ENCODE measurements at regions not wholly inside any gene's neighbourhood (a gene's known extent, or its start where the extent isn't known, plus 50 kb on each side); places are given as distances from the start of the nearest gene placed in this dataset.

DNA sequence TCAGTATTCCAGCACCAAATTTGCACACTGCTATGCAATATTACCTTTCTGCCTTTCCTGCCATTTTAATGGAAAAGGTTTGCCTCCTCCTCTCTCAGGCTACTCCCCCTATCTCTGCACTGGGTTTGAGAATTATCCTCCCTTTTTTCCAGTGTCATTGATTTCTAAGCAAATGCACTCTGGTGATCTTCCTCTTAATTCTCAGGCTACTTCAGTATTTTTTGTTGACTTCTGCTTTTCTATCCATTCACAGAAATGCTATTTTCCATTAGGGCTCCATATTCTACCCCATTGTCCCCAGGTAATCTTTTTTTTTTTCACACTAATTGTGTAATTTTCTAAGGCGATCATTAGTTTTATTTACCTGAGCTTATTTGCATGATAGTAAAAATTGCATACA lies 144.0 kb downstream of the GJA1 start:
- Mint-ChIP-seq H3K27ac (no peak overlapping the region), H3K4me1 (peaks cover 4% of the 10 kb centered on the region), H3K36me3 (no peaks in the 10 kb centered on the region), H3K4me3 (no peak overlapping the region), H3K9me3 (no peaks in the 10 kb centered on the region), H3K27me3 (ENCODE audit: insufficient read depth, low read depth) (peaks cover under 1% of the 10 kb centered on the region)
- H3K4me2 ChIP-seq: no peak overlapping the region
- DNase-seq (ENCODE audit: low spot score): no peak
- TF ChIP-seq, protein P1, sequence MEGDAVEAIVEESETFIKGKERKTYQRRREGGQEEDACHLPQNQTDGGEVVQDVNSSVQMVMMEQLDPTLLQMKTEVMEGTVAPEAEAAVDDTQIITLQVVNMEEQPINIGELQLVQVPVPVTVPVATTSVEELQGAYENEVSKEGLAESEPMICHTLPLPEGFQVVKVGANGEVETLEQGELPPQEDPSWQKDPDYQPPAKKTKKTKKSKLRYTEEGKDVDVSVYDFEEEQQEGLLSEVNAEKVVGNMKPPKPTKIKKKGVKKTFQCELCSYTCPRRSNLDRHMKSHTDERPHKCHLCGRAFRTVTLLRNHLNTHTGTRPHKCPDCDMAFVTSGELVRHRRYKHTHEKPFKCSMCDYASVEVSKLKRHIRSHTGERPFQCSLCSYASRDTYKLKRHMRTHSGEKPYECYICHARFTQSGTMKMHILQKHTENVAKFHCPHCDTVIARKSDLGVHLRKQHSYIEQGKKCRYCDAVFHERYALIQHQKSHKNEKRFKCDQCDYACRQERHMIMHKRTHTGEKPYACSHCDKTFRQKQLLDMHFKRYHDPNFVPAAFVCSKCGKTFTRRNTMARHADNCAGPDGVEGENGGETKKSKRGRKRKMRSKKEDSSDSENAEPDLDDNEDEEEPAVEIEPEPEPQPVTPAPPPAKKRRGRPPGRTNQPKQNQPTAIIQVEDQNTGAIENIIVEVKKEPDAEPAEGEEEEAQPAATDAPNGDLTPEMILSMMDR (IDR thresholded peaks at IDR 0.05): no peak
- H3K4me1 ChIP-seq: no peaks in the 10 kb centered on the region
- no peaks in the 10 kb centered on the region for H3K36me3 ChIP-seq
- no peaks in the 10 kb centered on the region for H4K20me1 ChIP-seq (ENCODE audit: low read depth)
- H3K27me3 ChIP-seq: no peaks in the 10 kb centered on the region
- H3K9ac ChIP-seq: no peak overlapping the region
- no peak overlapping the region for H3K4me3 ChIP-seq
- H3K79me2 ChIP-seq (ENCODE audit: low read depth): no peaks in the 10 kb centered on the region
- no peaks in the 10 kb centered on the region for H3K9me3 ChIP-seq (ENCODE audit: low read depth)
- no peaks in the 10 kb centered on the region for H3F3A ChIP-seq (ENCODE audit: low read depth)
- H2AFZ ChIP-seq (replicated peaks): no peak overlapping the region
- H3K27ac ChIP-seq: no peak overlapping the region

DNA sequence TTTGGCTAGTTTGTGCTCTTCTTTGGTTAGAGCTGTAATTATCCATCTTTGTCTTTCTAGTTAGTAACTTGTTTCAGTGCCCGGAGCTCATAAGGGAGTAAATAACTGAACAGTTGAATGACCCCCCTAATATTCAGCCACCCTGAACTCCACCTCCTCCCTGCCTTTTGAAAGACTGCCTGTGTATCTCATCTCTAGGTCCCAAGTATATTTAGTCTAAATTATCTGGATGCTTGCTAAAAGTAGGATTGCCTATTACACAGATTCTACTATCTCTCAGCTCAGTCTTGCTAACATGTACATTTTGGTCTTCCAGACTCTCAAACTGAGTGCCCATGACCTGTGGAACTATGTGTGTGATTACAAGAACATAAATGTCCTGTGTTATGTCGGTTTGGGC lies 145.9 kb downstream of the GJA1 start:
- H3K9me3 Mint-ChIP-seq: no peaks in the 10 kb centered on the region
- H4K20me1 ChIP-seq (ENCODE audit: low read depth): no peaks in the 10 kb centered on the region
- no peak for DNase-seq (ENCODE audit: low spot score)
- H3K27me3 ChIP-seq: no peaks in the 10 kb centered on the region
- no peak for TF ChIP-seq EZH2 (IDR thresholded peaks at IDR 0.05)
- TF ChIP-seq EZH2phosphoT487 (IDR thresholded peaks at IDR 0.05): no peak
- TF ChIP-seq, protein P1 (IDR thresholded peaks at IDR 0.05): no peak
- no peak overlapping the region for H3K4me3 Mint-ChIP-seq
- H3K4me1 Mint-ChIP-seq: peaks cover 3% of the 10 kb centered on the region
- H3K9me3 ChIP-seq (ENCODE audit: low read depth): no peaks in the 10 kb centered on the region
- no peak overlapping the region for H3K27ac ChIP-seq
- H3K9ac ChIP-seq: no peak overlapping the region
- H3K36me3 Mint-ChIP-seq: no peaks in the 10 kb centered on the region
- H3K27ac Mint-ChIP-seq: no peak overlapping the region
- H3K4me2 ChIP-seq: no peak overlapping the region
- no peaks in the 10 kb centered on the region for H3F3A ChIP-seq (ENCODE audit: low read depth)
- H3K79me2 ChIP-seq (ENCODE audit: low read depth): no peaks in the 10 kb centered on the region
- no peaks in the 10 kb centered on the region for H3K36me3 ChIP-seq
- H3K4me3 ChIP-seq: no peak overlapping the region
- H3K27me3 Mint-ChIP-seq (ENCODE audit: insufficient read depth, low read depth): no peaks in the 10 kb centered on the region
- peak overlapping the region; percentile 46 for H2AFZ ChIP-seq (replicated peaks)
- H3K4me1 ChIP-seq: no peaks in the 10 kb centered on the region

DNA sequence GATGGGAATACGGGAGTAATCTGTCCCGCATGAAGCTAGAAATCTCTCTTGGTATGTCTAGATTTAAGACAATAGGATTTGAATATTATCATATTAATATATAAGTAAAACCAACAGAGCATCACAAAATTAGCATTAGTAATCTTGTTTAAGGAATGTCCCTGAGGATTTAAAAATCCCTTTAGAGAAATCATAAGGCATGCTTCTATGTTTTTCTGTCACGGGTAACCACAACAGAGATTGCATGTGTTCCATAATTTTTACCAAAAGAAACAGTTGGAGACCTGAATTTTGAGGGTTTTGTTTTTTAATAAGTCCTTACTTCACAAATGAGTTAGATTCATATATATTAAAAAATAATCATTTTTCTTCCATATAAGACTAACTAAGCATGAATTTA lies 146.8 kb downstream of the GJA1 start:
- no peaks in the 10 kb centered on the region for H3K4me1 ChIP-seq
- H3K79me2 ChIP-seq (ENCODE audit: low read depth): no peaks in the 10 kb centered on the region
- no peaks in the 10 kb centered on the region for H3K27me3 Mint-ChIP-seq (ENCODE audit: insufficient read depth, low read depth)
- H3K4me3 ChIP-seq: no peak overlapping the region
- H3K4me3 Mint-ChIP-seq: no peak overlapping the region
- H3K27me3 ChIP-seq: no peaks in the 10 kb centered on the region
- H2AFZ ChIP-seq (replicated peaks): no peak overlapping the region
- H3K36me3 Mint-ChIP-seq: no peaks in the 10 kb centered on the region
- H3K9ac ChIP-seq: no peak overlapping the region
- no peak for DNase-seq (ENCODE audit: low spot score)
- no peaks in the 10 kb centered on the region for H3K36me3 ChIP-seq
- no peaks in the 10 kb centered on the region for H3K9me3 ChIP-seq (ENCODE audit: low read depth)
- no peaks in the 10 kb centered on the region for H3K9me3 Mint-ChIP-seq
- no peak overlapping the region for H3K4me2 ChIP-seq
- TF ChIP-seq, protein P1 (IDR thresholded peaks at IDR 0.05): no peak
- TF ChIP-seq EZH2 (IDR thresholded peaks at IDR 0.05) (no peak), EZH2phosphoT487 (IDR thresholded peaks at IDR 0.05) (no peak)
- H3K27ac ChIP-seq: no peak overlapping the region
- H4K20me1 ChIP-seq (ENCODE audit: low read depth): no peaks in the 10 kb centered on the region
- no peaks in the 10 kb centered on the region for H3F3A ChIP-seq (ENCODE audit: low read depth)
- H3K4me1 Mint-ChIP-seq: peaks cover 3% of the 10 kb centered on the region
- no peak overlapping the region for H3K27ac Mint-ChIP-seq

Data from neural progenitor cell (in vitro differentiated cells).